Endodermal cell (in vitro differentiated cells): ENCODE measurements at regions not wholly inside any gene's neighbourhood (a gene's known extent, or its start where the extent isn't known, plus 50 kb on each side); places are given as distances from the start of the nearest gene placed in this dataset.

ENCODE experiments used
- DNase-seq: peaks from one replicate; pipeline ENCODE4 v3.0.0-alpha.2; 2017
- H3K27ac ChIP-seq: 2 replicates; pipeline ENCODE4 v1.5.1; 2013; ENCODE audit warnings: mild to moderate bottlenecking, low read depth, low read length, moderate library complexity
- H3K27me3 ChIP-seq: 2 replicates; pipeline ENCODE4 v1.6.1; 2013; ENCODE audit warnings: mild to moderate bottlenecking, low read length, moderate library complexity; ENCODE audit not compliant: insufficient read depth, control insufficient read depth, poor library complexity, severe bottlenecking
- H3K36me3 ChIP-seq: 2 replicates; pipeline ENCODE4 v1.7.0; 2013; ENCODE audit warnings: mild to moderate bottlenecking, low read length, moderate library complexity; ENCODE audit not compliant: control insufficient read depth, insufficient read depth
- H3K4me1 ChIP-seq: one replicate; pipeline ENCODE4 v1.7.0; 2013; ENCODE audit warnings: low read length; ENCODE audit not compliant: control insufficient read depth, insufficient read depth
- H3K4me3 ChIP-seq: 2 replicates; pipeline ENCODE4 v1.5.1; 2013; ENCODE audit warnings: mild to moderate bottlenecking, low read length, moderate library complexity
- H3K9ac ChIP-seq: 2 replicates; pipeline ENCODE4 v1.6.1; 2013; ENCODE audit warnings: mild to moderate bottlenecking, low read length, moderate library complexity; ENCODE audit not compliant: poor library complexity, severe bottlenecking; ENCODE audit errors: extremely low read depth
- H3K9me3 ChIP-seq: 2 replicates; pipeline ENCODE4 v1.6.1; 2013; ENCODE audit warnings: mild to moderate bottlenecking, low read length, moderate library complexity; ENCODE audit not compliant: control insufficient read depth
- H3K27ac Mint-ChIP-seq: 2 replicates; pipeline ENCODE4 v1.8.0; 2020; ENCODE audit warnings: mixed read lengths
- H3K27me3 Mint-ChIP-seq: 2 replicates; pipeline ENCODE4 v1.8.0; 2021; ENCODE audit warnings: mild to moderate bottlenecking, mixed read lengths; ENCODE audit not compliant: insufficient read depth
- H3K36me3 Mint-ChIP-seq: 2 replicates; pipeline ENCODE4 v1.8.0; 2020; ENCODE audit warnings: low read depth, mixed read lengths
- H3K4me1 Mint-ChIP-seq: 2 replicates; pipeline ENCODE4 v1.8.0; 2020; ENCODE audit warnings: mixed read lengths
- H3K4me3 Mint-ChIP-seq: 2 replicates; pipeline ENCODE4 v1.8.0; 2020; ENCODE audit warnings: mild to moderate bottlenecking, moderate library complexity, mixed read lengths
- H3K9me3 Mint-ChIP-seq: 2 replicates; pipeline ENCODE4 v1.8.0; 2020; ENCODE audit warnings: mild to moderate bottlenecking, mixed read lengths
- CTCF ChIP-seq: fragments of 200-600 bp; sonication (generic); conservative IDR thresholded peaks from 2 replicates; pipeline ENCODE4 v1.5.0; 2021; ENCODE audit warnings: antibody characterized with exemption, mild to moderate bottlenecking
- WGBS, 2 experiments: methylation state at CpG; one replicate each; pipeline versions ENCODE4 v1.1.5 to v1.1.7; 2013; ENCODE audit warnings: missing lambda C conversion rate in 2 of 2, mixed read lengths in 1 of 2; ENCODE audit not compliant: insufficient coverage in 1 of 2, insufficient read length in 1 of 2; 5-methylcytosine and 5-hydroxymethylcytosine counted together

DNA sequence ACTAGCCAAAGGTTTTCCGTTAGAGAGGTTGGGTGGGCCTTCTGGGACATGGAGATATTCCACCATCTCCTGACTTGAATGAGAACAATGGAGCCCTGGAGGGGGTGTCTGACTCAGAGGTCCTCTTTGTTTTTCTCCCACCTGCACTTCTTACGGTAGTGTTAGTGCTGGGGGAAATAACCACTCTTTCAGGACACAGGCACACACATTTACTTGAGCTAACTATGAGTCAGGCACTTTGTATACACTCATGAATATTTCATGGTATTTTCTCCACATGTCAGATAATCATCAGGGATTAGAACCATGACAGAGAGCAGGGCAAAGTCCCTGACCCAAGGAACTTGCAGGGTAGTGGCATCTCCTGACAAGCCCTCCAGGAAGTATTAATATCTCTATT lies 439.1 kb downstream of the TSN start:
- Histone ChIP-seq H3K36me3 (no peaks in the 10 kb centered on the region), H3K9me3 (no peaks in the 10 kb centered on the region), H3K4me1 (peaks cover 4% of the 10 kb centered on the region), H3K9ac (no peak overlapping the region), H3K4me3 (no peak overlapping the region), H3K27ac (no peak overlapping the region), H3K27me3 (no peaks in the 10 kb centered on the region)
- Mint-ChIP-seq H3K4me3 (no peak overlapping the region), H3K36me3 (no peaks in the 10 kb centered on the region), H3K4me1 (peaks cover 12% of the 10 kb centered on the region), H3K27me3 (peaks cover 2% of the 10 kb centered on the region), H3K27ac (no peak overlapping the region), H3K9me3 (no peaks in the 10 kb centered on the region)
- WGBS, 2 experiments = 66% methylated on average over 2 of the region's 2 CpGs; no CpG with 5 or more reads in 1 of the 2 experiments
- no peak for DNase-seq
- TF ChIP-seq CTCF = no peak

DNA sequence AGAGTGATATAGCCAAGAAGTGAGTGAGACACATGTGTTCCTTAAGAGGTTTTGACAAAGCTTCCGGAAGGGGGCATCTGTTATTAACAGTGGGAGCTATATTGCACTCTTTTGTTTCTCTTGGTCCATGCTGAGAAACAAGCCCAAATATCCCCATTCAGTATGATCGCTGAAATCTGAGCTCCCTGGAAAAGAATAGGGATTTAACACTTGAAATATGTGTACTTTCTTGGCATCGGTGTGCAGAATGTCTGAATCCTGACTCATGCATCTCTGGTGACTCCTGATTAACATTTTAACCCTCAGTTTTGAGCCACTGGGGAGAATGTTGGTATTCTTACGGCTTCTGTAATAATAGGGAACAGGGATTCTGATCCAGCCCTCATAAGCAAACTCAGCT lies 448.1 kb downstream of the TSN start:
- no peaks in the 10 kb centered on the region for H3K27me3 ChIP-seq
- Mint-ChIP-seq H3K36me3 (no peaks in the 10 kb centered on the region), H3K27me3 (peaks cover 3% of the 10 kb centered on the region), H3K27ac (no peak overlapping the region), H3K9me3 (no peaks in the 10 kb centered on the region), H3K4me1 (no peaks in the 10 kb centered on the region), H3K4me3 (no peak overlapping the region)
- no peak overlapping the region for H3K4me3 ChIP-seq
- H3K9ac ChIP-seq = no peak overlapping the region
- H3K9me3 ChIP-seq = no peaks in the 10 kb centered on the region
- 71 to 77% methylated on average over 3 to 4 of the region's 4 CpGs for WGBS, 2 experiments
- DNase-seq = no peak
- no peaks in the 10 kb centered on the region for H3K36me3 ChIP-seq
- no peaks in the 10 kb centered on the region for H3K4me1 ChIP-seq
- no peak for TF ChIP-seq CTCF
- H3K27ac ChIP-seq = no peak overlapping the region

GRCh38 chr2:122205641-122206040 lies 450.2 kb downstream of the TSN start:
- WGBS, 2 experiments = 66 to 83% methylated on average over 2 of the region's 2 CpGs

More at GRCh38 chr2:122205641-122206040, 450.2 kb downstream of the TSN start:
- no peaks in the 10 kb centered on the region for H3K4me1 Mint-ChIP-seq
- no peaks in the 10 kb centered on the region for H3K9me3 Mint-ChIP-seq
- TF ChIP-seq CTCF = no peak
- H3K9ac ChIP-seq = no peak overlapping the region
- H3K9me3 ChIP-seq = no peaks in the 10 kb centered on the region
- no peak overlapping the region for H3K4me3 ChIP-seq
- no peak for DNase-seq
- no peaks in the 10 kb centered on the region for H3K36me3 Mint-ChIP-seq
- H3K27me3 Mint-ChIP-seq = peaks cover 10% of the 10 kb centered on the region
- H3K27ac Mint-ChIP-seq = no peak overlapping the region
- H3K27me3 ChIP-seq = peaks cover 4% of the 10 kb centered on the region
- no peaks in the 10 kb centered on the region for H3K36me3 ChIP-seq
- H3K4me3 Mint-ChIP-seq = no peak overlapping the region
- H3K27ac ChIP-seq = no peak overlapping the region
- H3K4me1 ChIP-seq = no peaks in the 10 kb centered on the region
